ENCODE measurements at regions not wholly inside any gene's neighbourhood (a gene's known extent, or its start where the extent isn't known, plus 50 kb on each side); places are given as distances from the start of the nearest gene placed in this dataset.

GRCh38 chr2:105621038-105621437 lies 123.7 kb upstream of the NCK2 start:
- no peak for DNase-seq (ENCODE audit: low read depth)

DNA sequence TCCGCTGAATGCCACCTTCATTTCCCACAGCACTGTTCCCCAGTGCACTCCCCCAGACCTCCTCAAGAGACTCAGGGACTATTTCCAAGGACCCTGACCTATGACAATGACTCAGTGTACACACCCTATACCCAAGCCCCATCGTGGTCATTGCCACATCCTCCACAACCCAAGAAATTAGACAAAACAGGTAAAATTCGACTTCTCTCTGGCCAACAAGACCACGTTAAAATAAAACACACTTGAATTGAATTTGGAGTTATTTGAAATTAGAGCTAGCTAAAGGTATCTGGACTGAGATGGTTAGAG lies 126.4 kb upstream of the NCK2 start:
- no peak for DNase-seq (ENCODE audit: low read depth)

- DNase-seq (ENCODE audit: low read depth) = no peak
These were observed 126.9 kb upstream of the NCK2 start for GRCh38 chr2:105617631-105618350.

GRCh38 chr2:105615305-105615704 lies 129.4 kb upstream of the NCK2 start:
- no peak for DNase-seq (ENCODE audit: low read depth)

DNA sequence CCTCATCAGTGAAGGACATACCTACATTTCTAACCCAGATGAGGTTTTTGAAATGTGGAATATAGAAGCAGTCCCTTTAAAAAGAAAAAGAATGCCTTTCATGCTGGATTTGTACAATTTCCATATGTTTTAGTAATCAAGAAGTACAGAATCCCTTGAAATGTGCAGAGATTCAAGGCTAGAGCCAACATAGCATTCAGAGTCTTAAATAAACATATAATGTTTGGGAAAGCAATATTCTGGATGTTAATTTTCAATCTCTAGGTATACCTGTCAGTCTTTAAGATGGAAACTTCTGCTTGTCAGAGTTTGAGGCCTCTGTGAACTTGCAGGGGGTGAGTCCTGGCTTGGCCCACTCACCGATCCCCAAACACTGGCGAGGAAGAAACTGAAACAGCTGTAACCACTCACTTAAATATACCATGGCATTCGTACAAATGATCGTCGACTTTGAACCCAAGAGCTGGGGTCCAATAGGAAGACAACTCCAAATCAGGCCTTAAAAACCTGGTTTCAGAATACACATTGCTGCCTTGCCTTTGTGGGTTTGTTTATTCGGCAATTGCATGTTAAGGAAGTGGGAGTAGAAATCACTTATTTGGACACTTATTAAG lies 132.8 kb upstream of the NCK2 start:
- DNase-seq (ENCODE audit: low read depth) = no peak

DNA sequence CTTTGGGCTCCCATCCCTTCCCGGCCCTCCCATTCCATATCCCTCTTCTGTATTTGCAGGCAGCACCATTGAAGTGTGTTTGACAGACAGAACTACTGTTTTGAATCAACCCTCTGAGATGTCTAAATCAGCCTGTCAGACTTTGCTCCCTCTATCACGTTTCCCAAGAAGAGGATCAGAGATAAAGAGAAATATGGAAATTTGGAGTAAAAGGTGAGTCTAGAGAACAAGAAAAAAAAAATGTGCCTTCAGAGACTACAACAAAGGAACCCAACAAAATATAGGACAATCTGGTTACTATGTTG lies 133.4 kb upstream of the NCK2 start:
- no peak for DNase-seq (ENCODE audit: low read depth)

DNA sequence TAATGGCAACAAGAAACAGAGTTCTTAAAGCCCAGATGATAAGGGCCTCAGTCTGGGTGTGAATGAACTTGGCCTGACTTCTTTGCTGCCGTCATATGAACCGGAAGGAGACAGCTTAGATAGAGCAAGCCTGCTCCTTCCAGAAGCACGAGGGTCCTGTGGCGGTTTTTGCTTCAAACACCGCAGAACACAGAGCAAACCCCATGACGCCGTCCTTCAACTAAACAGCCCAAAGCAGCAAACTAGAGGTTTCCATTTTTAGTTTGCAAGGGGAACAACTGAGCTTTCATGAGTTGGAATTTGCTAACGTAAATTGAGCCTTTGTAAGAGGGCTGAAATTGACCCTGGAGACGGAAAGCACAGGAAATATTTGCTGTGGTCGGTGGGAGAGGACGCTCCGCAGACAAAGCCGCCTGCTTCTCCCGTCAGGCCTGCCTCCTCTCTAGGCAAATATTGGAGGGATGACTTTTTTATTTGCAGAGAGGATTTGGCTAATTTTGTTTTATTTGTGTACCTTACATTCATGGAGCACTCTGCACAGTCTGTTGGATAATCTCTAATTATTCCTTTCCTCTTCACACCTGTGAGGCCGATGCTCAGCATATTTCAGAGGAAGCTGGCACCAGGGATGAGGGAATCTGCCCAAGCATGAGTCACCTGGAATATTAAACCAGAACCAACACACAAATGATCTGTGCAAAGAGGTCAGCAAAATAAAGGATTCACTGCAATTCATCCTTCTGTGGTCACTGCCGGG lies 134.0 kb upstream of the NCK2 start:
- no peak for DNase-seq (ENCODE audit: low read depth)

DNA sequence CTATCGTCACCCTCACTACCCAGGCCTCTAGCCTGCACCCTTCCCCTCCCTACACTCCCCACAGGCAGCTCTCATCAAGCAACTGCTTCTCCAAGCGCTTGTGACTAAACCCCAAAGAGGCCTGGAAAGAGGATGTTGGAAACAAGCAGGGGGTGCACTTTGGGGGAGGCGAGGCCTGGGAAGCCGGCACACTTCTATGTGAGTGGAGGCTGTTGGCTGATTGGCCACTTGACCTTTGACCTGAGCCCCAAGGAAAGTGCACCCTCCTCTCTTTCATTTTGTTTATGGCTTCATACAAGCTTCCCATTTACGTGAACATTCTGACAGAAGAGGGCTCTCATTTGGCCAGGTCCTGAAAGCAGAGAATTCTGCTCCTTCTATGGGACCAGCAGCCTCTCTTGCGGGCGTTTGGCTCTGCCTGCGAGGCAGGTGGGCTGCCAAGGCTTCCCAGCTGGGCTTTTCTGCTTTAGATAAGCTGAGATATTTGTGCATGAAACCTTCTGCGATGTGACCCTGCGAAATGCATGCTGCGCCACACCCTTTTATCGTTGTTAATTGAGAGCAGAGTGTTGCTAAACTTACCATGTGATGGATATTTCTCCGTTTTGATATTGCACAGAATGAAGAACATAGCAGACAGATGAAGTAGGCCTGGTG lies 134.8 kb upstream of the NCK2 start:
- no peak for DNase-seq (ENCODE audit: low read depth)

GRCh38 chr2:105607920-105608504 lies 136.7 kb upstream of the NCK2 start:
- DNase-seq (ENCODE audit: low read depth) = no peak

DNA sequence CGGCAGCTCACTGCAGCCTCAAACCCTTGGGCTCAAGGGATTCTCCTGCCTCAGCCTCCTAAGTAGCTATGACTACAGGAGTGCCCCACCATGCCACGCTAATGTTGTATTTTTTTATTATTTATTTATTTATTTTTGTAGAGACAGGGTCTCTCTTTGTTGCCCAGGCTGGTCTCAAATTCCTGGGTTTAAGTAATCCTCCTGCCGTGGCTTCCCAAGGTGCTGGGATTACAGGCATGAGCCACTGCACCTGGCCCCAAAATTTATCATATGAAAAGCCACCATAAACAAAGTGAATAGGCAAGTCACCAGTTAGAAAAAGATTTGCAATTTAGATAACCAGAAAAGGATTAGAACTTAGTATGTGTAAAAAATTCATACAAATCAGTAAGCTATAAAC lies 138.6 kb upstream of the NCK2 start:
- no peak for DNase-seq (ENCODE audit: low read depth)

DNA sequence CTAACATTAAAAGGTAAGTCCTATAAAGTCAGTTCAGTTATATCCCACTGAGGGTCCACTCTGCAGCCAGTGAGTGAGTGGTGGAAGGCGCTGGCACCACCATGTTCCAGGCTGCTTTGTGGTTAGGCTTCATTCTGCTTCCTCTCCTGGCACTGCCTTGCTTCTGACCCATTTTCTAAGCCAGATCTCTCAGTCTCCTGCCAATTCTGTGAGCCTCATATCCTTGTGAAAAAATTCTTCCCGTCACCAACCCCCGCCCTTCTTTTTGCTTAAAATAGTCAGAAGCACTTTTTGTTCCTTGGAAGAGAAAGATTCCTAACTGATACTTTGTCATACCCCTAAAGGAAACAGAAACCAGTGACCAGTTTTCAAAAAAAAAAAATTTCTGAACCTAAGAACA lies 139.8 kb upstream of the NCK2 start:
- DNase-seq (ENCODE audit: low read depth) = no peak

- no peak for DNase-seq (ENCODE audit: low read depth)
These were observed 143.5 kb upstream of the NCK2 start for GRCh38 chr2:105600949-105601794.

GRCh38 chr2:105600602-105600948 lies 144.1 kb upstream of the NCK2 start:
- DNase-seq (ENCODE audit: low read depth) = no peak

- no peak for DNase-seq (ENCODE audit: low read depth)
These were observed 144.7 kb upstream of the NCK2 start for GRCh38 chr2:105600037-105600442.

- DNase-seq (ENCODE audit: low read depth) = no peak
These were observed 145.6 kb upstream of the NCK2 start for GRCh38 chr2:105598829-105599698.

GRCh38 chr2:105597806-105598803 lies 146.6 kb upstream of the NCK2 start:
- DNase-seq (ENCODE audit: low read depth) = no peak

GRCh38 chr2:105597011-105597805 lies 147.5 kb upstream of the NCK2 start:
- DNase-seq (ENCODE audit: low read depth) = no peak

DNA sequence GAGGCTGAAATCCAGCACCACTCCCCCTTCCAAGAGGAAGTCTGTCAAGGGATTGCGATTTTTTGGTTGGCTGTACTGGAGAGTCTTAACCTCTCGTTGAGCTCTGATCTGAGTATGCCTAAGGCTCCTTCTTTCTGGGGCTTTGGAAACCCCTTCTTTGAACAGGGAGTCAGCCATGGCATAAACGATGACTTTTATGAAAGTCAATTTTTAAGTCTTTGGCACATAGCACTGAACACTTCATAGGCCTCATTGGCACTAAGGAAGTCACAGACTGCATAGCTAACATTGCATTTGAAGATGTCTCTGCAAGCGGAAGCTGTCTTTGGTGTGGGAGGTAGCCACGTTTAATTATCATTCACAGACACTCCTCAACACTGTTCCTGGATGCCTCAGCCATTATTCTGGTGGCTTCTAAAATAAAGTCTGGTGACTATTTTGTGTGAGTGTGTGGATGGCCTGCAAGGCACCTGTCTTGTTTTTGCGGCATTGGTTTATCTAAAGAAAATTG lies 148.2 kb upstream of the NCK2 start:
- no peak for DNase-seq (ENCODE audit: low read depth)

DNA sequence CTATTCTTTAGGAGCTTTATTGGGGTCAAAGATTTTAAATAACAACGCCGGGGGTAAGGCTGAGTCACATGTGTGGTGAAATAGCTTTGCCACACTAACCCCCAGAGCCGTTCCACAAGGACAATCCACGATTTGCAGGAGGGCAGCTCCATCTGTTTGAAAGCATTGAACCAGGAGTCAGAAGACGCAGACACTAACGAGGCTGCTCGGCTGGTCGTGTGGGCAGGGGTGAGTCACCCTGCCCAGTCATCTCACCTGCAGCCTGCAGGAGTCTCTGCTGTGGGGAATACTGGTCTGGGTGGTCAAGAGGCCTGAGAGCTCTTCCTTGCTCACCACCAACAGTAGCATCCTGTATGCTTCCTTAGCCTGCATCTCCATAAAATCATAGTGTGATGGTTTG lies 149.2 kb upstream of the NCK2 start:
- DNase-seq (ENCODE audit: low read depth) = no peak

All from stimulated activated CD8-positive, alpha-beta memory T cell treated with anti-CD3 and anti-CD28 coated beads, Interleukin-15, amount 100 ng/mL, for 1 hour (primary cell).